Coronary artery (tissue), 2 donors: ENCODE measurements at regions not wholly inside any gene's neighbourhood (a gene's known extent, or its start where the extent isn't known, plus 50 kb on each side); places are given as distances from the start of the nearest gene placed in this dataset.

ENCODE experiments used
- DNase-seq: peaks from one replicate; pipeline ENCODE4 v3.0.0-alpha.2; 2017; ENCODE audit warnings: low spot score
- H3K27ac ChIP-seq, 2 donors: fragments of 200-600 bp; sonication (generic); one replicate each; pipeline ENCODE4 v1.5.1; 2016 to 2019
- H3K4me3 ChIP-seq: fragments of 200-600 bp; sonication (generic); 2 replicates; pipeline ENCODE4 v1.5.1; 2016; ENCODE audit warnings: mild to moderate bottlenecking, moderate library complexity
- TF ChIP-seq, protein P1 (sequence below): fragments of 200-600 bp; sonication (generic); IDR thresholded peaks from one replicate; pipeline ENCODE4 v1.5.1; 2019; ENCODE audit warnings: antibody characterized with exemption

DNA sequence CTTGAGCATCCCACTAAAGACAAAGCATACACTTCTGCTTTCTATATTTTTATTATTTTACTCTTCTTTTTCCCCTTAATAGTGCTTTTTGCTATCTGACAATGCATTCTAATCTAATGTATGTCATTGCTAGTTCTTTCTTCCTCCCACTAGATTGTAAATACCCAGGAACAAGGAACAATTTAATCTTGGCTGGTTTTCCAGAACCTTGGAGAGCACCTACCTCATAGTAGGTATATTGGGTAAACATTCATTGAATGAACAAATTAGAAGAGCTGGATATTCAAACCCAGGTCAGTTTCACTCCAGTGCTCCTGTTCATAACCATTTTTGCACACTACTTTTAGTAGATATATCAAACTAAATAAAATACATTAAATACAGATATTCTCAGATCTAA lies 1617.6 kb upstream of the SLC10A2 start:
- TF ChIP-seq, protein P1, sequence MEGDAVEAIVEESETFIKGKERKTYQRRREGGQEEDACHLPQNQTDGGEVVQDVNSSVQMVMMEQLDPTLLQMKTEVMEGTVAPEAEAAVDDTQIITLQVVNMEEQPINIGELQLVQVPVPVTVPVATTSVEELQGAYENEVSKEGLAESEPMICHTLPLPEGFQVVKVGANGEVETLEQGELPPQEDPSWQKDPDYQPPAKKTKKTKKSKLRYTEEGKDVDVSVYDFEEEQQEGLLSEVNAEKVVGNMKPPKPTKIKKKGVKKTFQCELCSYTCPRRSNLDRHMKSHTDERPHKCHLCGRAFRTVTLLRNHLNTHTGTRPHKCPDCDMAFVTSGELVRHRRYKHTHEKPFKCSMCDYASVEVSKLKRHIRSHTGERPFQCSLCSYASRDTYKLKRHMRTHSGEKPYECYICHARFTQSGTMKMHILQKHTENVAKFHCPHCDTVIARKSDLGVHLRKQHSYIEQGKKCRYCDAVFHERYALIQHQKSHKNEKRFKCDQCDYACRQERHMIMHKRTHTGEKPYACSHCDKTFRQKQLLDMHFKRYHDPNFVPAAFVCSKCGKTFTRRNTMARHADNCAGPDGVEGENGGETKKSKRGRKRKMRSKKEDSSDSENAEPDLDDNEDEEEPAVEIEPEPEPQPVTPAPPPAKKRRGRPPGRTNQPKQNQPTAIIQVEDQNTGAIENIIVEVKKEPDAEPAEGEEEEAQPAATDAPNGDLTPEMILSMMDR = no peak
- no peak overlapping the region for H3K27ac ChIP-seq
- DNase-seq = no peak
- no peak overlapping the region for H3K4me3 ChIP-seq

DNA sequence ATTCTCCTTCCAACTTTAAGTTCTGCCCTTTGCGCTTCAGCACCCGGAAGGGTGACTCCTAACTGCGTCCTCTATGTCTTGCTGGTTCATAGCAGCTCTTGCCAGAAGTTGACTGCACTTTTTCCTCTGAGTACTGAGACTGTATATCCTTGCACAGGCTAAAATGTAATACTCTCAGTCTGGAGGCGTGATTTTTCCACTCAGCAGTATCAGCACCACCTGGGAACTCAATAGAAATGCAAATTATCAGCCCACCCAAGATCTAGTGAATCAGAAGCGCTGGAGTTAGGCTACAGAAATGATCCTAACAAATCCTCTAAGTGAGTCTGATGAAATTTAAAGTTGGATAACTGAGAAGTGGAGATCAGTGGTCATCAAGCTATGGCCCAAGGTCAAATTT lies 1611.9 kb upstream of the SLC10A2 start:
- Histone ChIP-seq H3K4me3 (no peak overlapping the region), H3K27ac (no peak overlapping the region)
- TF ChIP-seq, protein P1 = no peak
- no peak for DNase-seq

DNA sequence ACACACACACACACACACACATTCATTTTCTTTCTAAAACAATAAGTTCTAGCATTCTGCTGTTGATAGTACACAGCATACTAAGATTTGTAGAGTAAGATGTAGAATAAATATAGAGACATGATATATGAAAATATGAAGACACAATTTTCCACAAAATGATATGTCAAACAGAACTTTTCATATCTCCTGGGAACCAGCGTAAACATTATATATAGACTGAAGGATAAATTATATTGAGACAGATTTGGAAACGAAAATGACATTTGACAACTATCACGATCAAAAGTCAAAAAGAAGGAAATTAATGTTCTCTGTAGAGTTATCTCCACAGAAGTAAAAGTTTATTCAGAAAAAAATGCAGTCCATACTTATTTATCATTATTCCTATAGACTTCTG lies 1605.7 kb upstream of the SLC10A2 start:
- H3K27ac ChIP-seq = no peak overlapping the region
- no peak for DNase-seq
- TF ChIP-seq, protein P1 = no peak
- no peak overlapping the region for H3K4me3 ChIP-seq

DNA sequence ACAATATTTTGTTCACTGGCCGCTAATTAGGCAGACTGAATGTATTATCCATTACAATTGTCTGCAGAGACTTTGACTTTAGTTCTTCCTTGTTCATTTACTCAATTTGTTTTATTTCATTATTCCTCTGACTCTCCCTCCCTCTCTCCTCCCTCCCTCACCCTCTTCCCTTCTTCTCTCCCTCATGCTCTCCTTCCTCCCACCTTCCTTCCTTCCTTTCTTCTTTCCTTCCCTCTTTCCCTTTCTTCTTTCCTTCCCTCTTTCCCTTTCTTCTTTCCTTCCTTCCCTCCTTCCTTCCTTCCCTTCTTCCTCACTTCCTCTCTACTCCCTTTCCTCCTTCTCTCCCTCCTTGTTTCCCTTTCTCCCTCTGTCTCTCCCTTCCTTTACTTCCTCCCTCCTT lies 1591.0 kb upstream of the SLC10A2 start:
- H3K4me3 ChIP-seq = no peak overlapping the region
- H3K27ac ChIP-seq = no peak overlapping the region
- no peak for DNase-seq
- TF ChIP-seq, protein P1 = no peak

DNA sequence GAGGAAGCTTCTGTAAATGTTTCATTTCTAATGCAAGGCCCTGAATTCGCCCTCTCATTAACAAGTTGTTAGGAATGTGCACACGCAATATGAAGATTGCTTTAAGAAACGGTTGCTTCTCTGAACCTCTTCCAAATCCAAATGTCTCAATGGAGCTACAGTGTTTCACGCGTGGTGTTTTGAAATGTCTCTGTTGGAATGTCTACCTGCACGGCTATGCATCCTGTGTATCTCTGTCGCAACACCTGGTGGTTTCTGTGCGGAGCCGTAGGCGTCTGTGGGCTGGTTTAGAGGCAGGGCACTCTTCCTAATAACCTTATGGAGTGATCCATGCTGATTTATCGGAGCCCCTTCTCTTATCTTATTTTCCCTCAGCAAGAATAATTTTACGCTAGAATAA lies 1584.2 kb upstream of the SLC10A2 start:
- Histone ChIP-seq H3K27ac (no peak overlapping the region), H3K4me3 (no peak overlapping the region)
- TF ChIP-seq, protein P1 = no peak
- DNase-seq = no peak

DNA sequence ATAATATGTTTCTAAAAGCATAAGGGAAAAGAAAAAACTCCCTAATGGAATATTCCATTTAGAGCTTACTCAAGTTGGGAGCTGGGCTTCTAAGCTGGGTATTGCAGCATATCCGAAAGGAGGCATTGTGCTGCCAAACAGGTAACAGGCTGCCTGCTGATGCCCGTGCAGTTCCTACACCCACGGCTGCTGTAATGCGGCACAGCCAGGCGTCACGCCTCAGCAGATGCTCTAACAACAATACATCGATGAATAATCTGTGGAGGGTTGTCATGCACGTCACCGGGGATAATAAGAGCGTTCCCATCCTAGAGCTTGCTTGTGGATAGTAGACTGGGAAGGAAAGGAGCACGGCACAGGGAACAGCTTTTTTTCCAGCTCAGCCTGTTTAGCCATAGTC lies 1582.1 kb upstream of the SLC10A2 start:
- no peak overlapping the region for H3K4me3 ChIP-seq
- TF ChIP-seq, protein P1 = no peak
- no peak for DNase-seq
- no peak overlapping the region for H3K27ac ChIP-seq

DNA sequence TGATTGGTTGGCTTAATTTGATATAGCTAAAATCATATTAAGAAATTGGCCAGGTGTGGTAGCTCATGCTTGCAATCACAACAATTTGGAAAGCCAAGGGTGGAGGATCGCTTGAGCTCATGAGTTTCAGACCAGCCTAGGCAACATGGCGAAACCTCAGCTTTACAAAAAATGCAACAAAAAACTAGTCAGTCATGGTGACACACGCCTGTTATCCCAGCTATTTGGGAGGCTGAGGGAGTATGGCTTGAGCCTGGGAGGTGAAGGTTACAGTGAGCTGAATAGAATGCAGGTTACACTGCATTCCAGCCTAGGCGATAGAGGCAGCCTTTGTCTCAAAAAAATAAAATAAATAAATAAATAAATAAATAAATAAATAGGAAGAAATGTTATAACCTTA lies 1579.6 kb upstream of the SLC10A2 start:
- no peak for DNase-seq
- H3K27ac ChIP-seq = no peak overlapping the region
- TF ChIP-seq, protein P1 = no peak
- no peak overlapping the region for H3K4me3 ChIP-seq
